Glutamatergic neuron (in vitro differentiated cells): ENCODE measurements at regions not wholly inside any gene's neighbourhood (a gene's known extent, or its start where the extent isn't known, plus 50 kb on each side); places are given as distances from the start of the nearest gene placed in this dataset.
A peak's percentile ranks its signal among the peaks of the same experiment; 100 is the strongest.
"Not testable (repeated sequence)": the region's sequence is repeated elsewhere in the genome, so short reads cannot be mapped to it uniquely, and the experiment has no call there.

Experiments
- DNase-seq: peaks from one replicate; pipeline ENCODE4 v3.0.0; 2022
- H3K27ac Mint-ChIP-seq: one replicate; pipeline ENCODE4 v1.8.0; 2020; ENCODE audit warnings: mild to moderate bottlenecking, mixed read lengths, inconsistent platforms; ENCODE audit not compliant: unreplicated experiment
- H3K27me3 Mint-ChIP-seq: one replicate; pipeline ENCODE4 v1.8.0; 2020; ENCODE audit warnings: mild to moderate bottlenecking, moderate library complexity, mixed read lengths, inconsistent platforms; ENCODE audit not compliant: unreplicated experiment
- H3K36me3 Mint-ChIP-seq: one replicate; pipeline ENCODE4 v1.8.0; 2020; ENCODE audit warnings: mild to moderate bottlenecking, mixed read lengths, inconsistent platforms; ENCODE audit not compliant: unreplicated experiment
- H3K4me1 Mint-ChIP-seq: one replicate; pipeline ENCODE4 v1.8.0; 2020; ENCODE audit warnings: mild to moderate bottlenecking, low read depth, mixed read lengths, inconsistent platforms; ENCODE audit not compliant: unreplicated experiment
- H3K4me3 Mint-ChIP-seq: one replicate; pipeline ENCODE4 v1.8.0; 2020; ENCODE audit warnings: mild to moderate bottlenecking, mixed read lengths, inconsistent platforms; ENCODE audit not compliant: unreplicated experiment
- H3K9me3 Mint-ChIP-seq: one replicate; pipeline ENCODE4 v1.8.0; 2020; ENCODE audit warnings: mild to moderate bottlenecking, moderate library complexity, mixed read lengths, inconsistent platforms; ENCODE audit not compliant: unreplicated experiment
- CTCF ChIP-seq: fragments of 200-600 bp; sonication (generic); IDR thresholded peaks from one replicate; pipeline ENCODE4 v1.5.0; 2021; ENCODE audit not compliant: partially characterized antibody, unreplicated experiment

DNA sequence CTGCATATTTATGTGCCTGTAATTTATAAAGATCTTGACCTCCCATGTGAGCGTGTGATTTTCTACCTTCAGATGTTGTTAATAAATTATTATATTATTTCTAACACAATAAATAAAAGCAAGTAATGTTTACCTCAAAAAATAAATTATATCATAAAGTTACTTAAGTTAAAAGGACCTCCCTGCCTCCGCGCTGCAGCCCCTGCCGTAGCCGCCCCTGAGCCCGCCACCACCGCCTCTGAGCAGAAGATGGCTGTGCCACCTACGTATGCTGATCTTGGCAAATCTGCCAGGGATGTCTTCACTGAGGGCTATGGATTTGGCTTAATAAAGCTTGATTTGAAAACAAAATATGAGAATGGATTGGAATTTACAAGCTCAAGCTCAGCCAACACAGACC, 119.6 kb upstream of the BRWD3 start:
- DNase-seq = no peak
- no peak for TF ChIP-seq CTCF
- H3K9me3 Mint-ChIP-seq = no peaks in the 10 kb centered on the region
- H3K4me1 Mint-ChIP-seq = no peaks in the 10 kb centered on the region
- H3K36me3 Mint-ChIP-seq = no peaks in the 10 kb centered on the region
- no peaks in the 10 kb centered on the region for H3K27me3 Mint-ChIP-seq
- H3K27ac Mint-ChIP-seq = no peak overlapping the region
- no peak overlapping the region for H3K4me3 Mint-ChIP-seq

GRCh38 chrX:80917919-80918318, 108.2 kb upstream of the BRWD3 start:
- H3K27me3 Mint-ChIP-seq = no peaks in the 10 kb centered on the region
- no peak overlapping the region for H3K27ac Mint-ChIP-seq
- H3K36me3 Mint-ChIP-seq = peaks cover 5% of the 10 kb centered on the region
- no peaks in the 10 kb centered on the region for H3K4me1 Mint-ChIP-seq
- no peak for DNase-seq
- no peak for TF ChIP-seq CTCF
- no peak overlapping the region for H3K4me3 Mint-ChIP-seq
- H3K9me3 Mint-ChIP-seq = peaks cover 2% of the 10 kb centered on the region

- not testable (repeated sequence) for H3K4me3 Mint-ChIP-seq, H3K36me3 Mint-ChIP-seq, H3K9me3 Mint-ChIP-seq, H3K4me1 Mint-ChIP-seq, H3K27me3 Mint-ChIP-seq, DNase-seq, H3K27ac Mint-ChIP-seq
Observed at GRCh38 chrX:80912351-80912750, 102.7 kb upstream of the BRWD3 start.

DNA sequence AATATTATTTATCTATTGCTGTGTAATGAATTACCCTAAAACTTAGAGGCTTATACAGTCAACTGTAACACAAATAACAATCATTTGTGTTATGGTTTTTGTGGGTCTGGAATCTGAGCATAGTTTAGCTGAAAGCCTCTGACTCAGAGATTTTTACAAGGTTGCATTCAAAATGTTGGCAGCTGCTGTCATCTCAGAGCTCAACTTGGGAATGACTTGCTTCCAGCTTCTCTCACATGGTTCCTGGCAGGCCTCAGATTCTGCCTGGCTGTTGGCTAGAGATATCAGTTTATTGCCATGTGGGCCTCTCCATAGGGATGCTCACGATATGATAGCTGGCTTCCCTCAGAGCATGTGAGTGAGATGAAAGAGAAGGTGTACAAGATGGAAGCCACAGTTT, 70.2 kb upstream of the BRWD3 start:
- no peak for TF ChIP-seq CTCF
- no peaks in the 10 kb centered on the region for H3K9me3 Mint-ChIP-seq
- H3K4me1 Mint-ChIP-seq = no peaks in the 10 kb centered on the region
- H3K4me3 Mint-ChIP-seq = no peak overlapping the region
- H3K36me3 Mint-ChIP-seq = no peaks in the 10 kb centered on the region
- no peak for DNase-seq
- H3K27me3 Mint-ChIP-seq = no peaks in the 10 kb centered on the region
- no peak overlapping the region for H3K27ac Mint-ChIP-seq

GRCh38 chrX:80879143-80879542, 69.5 kb upstream of the BRWD3 start:
- TF ChIP-seq CTCF = no peak
- Mint-ChIP-seq H3K27me3 (no peaks in the 10 kb centered on the region), H3K36me3 (no peaks in the 10 kb centered on the region), H3K27ac (no peak overlapping the region), H3K4me3 (no peak overlapping the region), H3K9me3 (no peaks in the 10 kb centered on the region), H3K4me1 (no peaks in the 10 kb centered on the region)
- no peak for DNase-seq

GRCh38 chrX:80876877-80877276, 67.2 kb upstream of the BRWD3 start:
- Mint-ChIP-seq H3K27me3 (no peaks in the 10 kb centered on the region), H3K36me3 (no peaks in the 10 kb centered on the region), H3K9me3 (no peaks in the 10 kb centered on the region), H3K4me3 (no peak overlapping the region), H3K27ac (no peak overlapping the region), H3K4me1 (no peaks in the 10 kb centered on the region)
- peak; percentile 40 for TF ChIP-seq CTCF
- no peak for DNase-seq
